ENCODE measurements at regions not wholly inside any gene's neighbourhood (a gene's known extent, or its start where the extent isn't known, plus 50 kb on each side); places are given as distances from the start of the nearest gene placed in this dataset.

GRCh38 chr5:106331415-106331814 lies 1339.3 kb downstream of the EFNA5 start:
- TF ChIP-seq, protein P1, sequence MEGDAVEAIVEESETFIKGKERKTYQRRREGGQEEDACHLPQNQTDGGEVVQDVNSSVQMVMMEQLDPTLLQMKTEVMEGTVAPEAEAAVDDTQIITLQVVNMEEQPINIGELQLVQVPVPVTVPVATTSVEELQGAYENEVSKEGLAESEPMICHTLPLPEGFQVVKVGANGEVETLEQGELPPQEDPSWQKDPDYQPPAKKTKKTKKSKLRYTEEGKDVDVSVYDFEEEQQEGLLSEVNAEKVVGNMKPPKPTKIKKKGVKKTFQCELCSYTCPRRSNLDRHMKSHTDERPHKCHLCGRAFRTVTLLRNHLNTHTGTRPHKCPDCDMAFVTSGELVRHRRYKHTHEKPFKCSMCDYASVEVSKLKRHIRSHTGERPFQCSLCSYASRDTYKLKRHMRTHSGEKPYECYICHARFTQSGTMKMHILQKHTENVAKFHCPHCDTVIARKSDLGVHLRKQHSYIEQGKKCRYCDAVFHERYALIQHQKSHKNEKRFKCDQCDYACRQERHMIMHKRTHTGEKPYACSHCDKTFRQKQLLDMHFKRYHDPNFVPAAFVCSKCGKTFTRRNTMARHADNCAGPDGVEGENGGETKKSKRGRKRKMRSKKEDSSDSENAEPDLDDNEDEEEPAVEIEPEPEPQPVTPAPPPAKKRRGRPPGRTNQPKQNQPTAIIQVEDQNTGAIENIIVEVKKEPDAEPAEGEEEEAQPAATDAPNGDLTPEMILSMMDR (conservative IDR thresholded peaks at IDR 0.05; ENCODE audit: low read depth, low read length), result no peak
- H3K4me3 ChIP-seq (ENCODE audit: low read length), result no peak overlapping the region
- no peak for DNase-seq (ENCODE audit: low read depth)

GRCh38 chr5:106324356-106324755 lies 1346.4 kb downstream of the EFNA5 start:
- no peak overlapping the region for H3K4me3 ChIP-seq (ENCODE audit: low read length)
- TF ChIP-seq, protein P1 (conservative IDR thresholded peaks at IDR 0.05; ENCODE audit: low read depth, low read length), result no peak
- no peak for DNase-seq (ENCODE audit: low read depth)

GRCh38 chr5:106321242-106321641 lies 1349.5 kb downstream of the EFNA5 start:
- H3K4me3 ChIP-seq (ENCODE audit: low read length), result no peak overlapping the region

GRCh38 chr5:106314221-106314824 lies 1356.4 kb downstream of the EFNA5 start:
- TF ChIP-seq, protein P1 (conservative IDR thresholded peaks at IDR 0.05; ENCODE audit: low read depth, low read length), result no peak
- H3K4me3 ChIP-seq (ENCODE audit: low read length), result no peak overlapping the region
- DNase-seq (ENCODE audit: low read depth), result no peak

More at GRCh38 chr5:106321242-106321641, 1349.5 kb downstream of the EFNA5 start:
- DNase-seq (ENCODE audit: low read depth), result no peak
- TF ChIP-seq, protein P1 (conservative IDR thresholded peaks at IDR 0.05; ENCODE audit: low read depth, low read length), result no peak

- no peak for DNase-seq (ENCODE audit: low read depth)
- TF ChIP-seq, protein P1 (conservative IDR thresholded peaks at IDR 0.05; ENCODE audit: low read depth, low read length), result no peak
- H3K4me3 ChIP-seq (ENCODE audit: low read length), result no peak overlapping the region
These were observed 1358.4 kb downstream of the EFNA5 start for GRCh38 chr5:106312360-106312759.

GRCh38 chr5:106311230-106311915 lies 1359.4 kb downstream of the EFNA5 start:
- TF ChIP-seq, protein P1 (conservative IDR thresholded peaks at IDR 0.05; ENCODE audit: low read depth, low read length), result no peak
- no peak overlapping the region for H3K4me3 ChIP-seq (ENCODE audit: low read length)
- peak; percentile 52 for DNase-seq (ENCODE audit: low read depth)

DNA sequence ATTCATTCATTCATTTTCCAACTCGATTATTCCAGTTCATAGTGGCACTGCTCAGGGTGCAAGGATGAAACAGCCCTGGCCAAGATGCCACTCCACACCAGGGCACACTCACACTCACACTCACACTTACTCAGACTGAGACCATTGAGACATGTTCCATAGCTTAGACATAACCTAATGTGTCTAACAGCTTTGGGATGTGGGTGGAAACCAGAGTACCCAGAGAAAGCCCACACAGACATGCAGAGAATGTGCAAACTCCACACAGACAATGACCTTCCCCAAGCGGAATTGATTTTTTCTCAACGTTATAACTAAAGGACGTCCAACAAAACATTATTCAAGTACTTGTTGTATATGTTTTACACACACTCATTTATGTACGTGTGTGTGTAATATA lies 1363.5 kb downstream of the EFNA5 start:
- DNase-seq (ENCODE audit: low read depth), result no peak
- H3K4me3 ChIP-seq (ENCODE audit: low read length), result no peak overlapping the region
- TF ChIP-seq, protein P1 (conservative IDR thresholded peaks at IDR 0.05; ENCODE audit: low read depth, low read length), result no peak
